HG03066 (cell line): ENCODE measurements at regions not wholly inside any gene's neighbourhood (a gene's known extent, or its start where the extent isn't known, plus 50 kb on each side); places are given as distances from the start of the nearest gene placed in this dataset.
"Not testable (repeated sequence)": the region's sequence is repeated elsewhere in the genome, so short reads cannot be mapped to it uniquely, and the experiment has no call there.

Experiments
- ATAC-seq: cut with Tn5 transposase; IDR thresholded peaks from one replicate; pipeline ENCODE4 v1.9.1; 2021; ENCODE audit warnings: low read depth; ENCODE audit not compliant: unreplicated experiment

DNA sequence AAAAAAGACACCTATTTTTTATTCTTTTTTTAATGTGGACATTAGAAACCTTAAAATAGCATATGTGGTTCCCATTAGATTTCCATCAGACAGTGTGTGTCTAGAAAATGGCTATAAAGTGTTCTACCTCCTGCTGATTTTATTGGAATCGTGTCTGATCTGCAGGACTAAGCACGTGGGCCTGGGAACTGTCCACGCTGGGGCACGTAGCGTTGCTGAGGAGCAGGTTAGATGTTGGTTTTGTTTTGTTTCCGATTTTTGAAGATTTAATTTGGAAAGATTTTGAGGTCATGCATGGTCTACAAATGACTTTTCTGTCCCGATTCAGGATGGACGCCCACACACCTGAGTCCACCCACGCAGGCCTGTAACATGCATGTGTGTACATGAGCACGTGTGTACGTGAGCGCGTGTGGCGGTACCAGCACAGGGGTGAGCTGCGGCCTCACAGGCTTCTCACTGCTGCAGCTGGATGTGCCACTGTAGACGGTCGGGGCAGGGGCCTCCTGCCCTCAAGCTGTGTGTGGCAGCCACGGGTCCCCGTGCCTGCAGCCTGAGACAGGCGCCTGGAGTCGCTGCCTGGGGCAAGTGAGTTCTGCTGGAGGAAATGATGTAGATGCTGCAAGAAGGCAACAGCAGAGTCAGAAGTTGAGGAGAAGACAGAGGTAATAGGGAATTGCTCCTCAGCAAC, 99.7 kb upstream of the CTDP1 start:
- ATAC-seq, result no peak

DNA sequence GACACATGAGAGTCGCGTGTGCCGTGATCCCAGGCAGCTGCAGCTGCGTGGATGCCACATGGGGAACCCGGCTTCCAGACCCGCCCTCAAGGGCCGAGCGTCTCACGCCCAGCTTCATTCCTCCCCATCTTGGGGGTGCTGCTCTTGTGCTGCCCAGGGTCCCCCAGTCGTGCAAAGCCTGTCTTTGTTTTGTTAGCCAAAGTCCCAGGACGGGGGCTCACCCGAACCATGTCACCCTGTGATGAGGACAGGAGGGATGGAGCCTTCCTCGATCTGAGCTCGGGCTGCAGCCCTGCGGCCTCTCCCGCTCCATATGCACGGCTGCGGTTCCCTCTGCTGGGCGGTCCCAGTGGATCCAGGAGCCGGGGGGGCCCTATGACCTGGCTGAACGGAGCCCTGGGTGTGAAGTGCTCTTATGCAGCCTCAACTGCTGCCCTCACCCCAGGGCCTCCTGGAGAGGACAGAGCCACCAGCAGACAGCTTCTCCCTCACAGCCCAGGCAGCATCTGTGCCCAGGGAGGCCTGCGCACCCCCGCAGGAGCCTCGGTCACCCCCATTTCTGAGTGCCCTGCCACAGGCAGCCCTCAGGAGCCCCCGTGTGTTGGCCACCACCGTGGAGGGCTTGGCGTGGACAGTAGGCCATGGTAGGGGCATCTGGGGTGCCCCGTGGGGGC, 99.0 kb upstream of the CTDP1 start:
- ATAC-seq, result no peak

DNA sequence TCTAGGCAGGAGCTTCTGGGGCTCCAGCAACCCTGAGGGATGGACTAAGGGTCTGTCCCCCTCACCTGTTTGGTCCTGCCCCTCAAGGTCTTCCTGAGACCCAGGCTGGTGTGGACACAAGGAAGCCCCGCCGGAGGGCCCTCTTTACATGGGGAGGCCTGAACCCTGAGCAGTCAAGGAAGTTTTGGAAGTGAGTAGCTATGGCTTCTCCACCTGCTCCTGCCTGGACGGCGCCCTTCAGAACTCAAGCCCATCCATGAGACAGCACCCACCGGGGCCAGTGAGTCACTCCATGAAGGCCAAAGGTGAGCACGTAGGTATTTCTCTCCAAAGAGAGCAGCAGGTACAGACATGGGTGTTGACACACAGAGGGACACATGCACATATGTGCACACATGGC, 98.2 kb upstream of the CTDP1 start:
- ATAC-seq, result no peak

DNA sequence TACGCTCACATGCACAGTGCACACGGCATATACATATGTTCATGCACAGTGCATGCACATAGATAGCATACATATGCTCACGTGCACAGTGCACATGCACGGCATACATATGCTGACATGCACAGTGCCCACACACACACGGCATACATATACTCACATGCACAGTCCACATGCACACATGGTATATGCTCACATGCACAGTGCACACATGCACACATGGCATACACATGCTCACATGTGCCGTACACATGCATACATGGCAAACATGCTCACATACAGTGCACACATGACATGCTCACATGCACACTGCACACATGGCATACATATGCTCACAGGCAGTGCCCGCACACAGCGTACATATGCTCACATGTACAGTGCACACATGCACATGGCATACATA, 97.7 kb upstream of the CTDP1 start:
- ATAC-seq, result no peak

DNA sequence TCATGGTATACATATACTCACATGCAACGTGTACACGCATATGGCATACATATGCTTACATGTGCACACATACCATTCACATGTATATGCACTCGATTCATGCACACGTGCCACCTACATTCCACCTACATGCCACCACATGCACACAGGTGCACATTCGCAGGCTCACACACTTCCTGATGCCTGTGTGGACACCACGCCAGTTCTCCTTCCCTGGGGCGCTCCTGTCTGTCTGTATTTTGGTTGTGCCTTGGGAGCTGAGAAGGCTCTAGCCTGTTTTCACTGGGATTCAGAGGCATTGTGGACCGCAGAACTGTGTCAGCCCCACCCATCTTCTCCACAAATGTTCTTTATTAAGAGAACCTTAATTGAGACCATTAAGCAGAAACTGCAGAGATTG, 96.6 kb upstream of the CTDP1 start:
- no peak for ATAC-seq

DNA sequence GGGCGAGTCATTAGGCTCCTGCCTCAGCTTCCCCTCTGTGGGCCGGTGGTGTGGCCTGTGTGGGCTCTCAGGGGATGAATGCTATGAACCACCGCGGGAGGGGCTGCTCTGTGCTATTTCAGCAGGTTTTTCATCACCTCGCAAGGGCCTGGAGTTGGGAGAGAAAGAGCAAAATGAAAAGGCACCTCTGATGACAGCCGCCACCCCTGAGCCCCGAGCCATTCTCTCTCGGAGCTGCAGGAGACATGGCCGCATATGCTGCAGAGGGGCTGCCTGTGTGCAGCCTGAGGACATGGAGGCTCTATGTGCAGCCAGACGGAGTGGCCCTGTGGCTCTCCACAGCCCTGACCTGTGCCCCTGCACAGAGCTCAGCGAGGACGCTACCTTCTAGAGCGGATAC, 96.2 kb upstream of the CTDP1 start:
- ATAC-seq, result no peak

DNA sequence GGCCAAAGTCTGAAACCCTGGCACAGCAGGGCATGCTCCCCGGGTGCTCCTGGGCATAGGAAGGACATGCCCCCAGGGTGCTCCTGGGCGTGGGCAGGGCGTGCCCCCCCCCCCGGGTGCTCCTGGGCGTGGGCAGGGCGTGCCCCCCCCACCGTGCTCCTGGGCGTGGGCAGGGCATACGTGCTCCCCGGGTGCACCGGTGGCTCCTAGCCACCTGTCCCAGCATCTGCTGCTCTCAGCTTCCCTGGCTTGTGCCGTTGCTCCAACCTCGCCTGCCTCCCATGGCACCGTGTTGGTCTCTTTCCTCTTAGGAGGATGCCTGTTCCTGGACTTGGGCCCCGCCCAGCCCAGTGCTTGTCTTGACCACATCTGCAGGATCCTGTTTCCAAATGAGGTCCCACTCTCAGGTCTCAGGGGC, 95.6 kb upstream of the CTDP1 start:
- ATAC-seq, result no peak

DNA sequence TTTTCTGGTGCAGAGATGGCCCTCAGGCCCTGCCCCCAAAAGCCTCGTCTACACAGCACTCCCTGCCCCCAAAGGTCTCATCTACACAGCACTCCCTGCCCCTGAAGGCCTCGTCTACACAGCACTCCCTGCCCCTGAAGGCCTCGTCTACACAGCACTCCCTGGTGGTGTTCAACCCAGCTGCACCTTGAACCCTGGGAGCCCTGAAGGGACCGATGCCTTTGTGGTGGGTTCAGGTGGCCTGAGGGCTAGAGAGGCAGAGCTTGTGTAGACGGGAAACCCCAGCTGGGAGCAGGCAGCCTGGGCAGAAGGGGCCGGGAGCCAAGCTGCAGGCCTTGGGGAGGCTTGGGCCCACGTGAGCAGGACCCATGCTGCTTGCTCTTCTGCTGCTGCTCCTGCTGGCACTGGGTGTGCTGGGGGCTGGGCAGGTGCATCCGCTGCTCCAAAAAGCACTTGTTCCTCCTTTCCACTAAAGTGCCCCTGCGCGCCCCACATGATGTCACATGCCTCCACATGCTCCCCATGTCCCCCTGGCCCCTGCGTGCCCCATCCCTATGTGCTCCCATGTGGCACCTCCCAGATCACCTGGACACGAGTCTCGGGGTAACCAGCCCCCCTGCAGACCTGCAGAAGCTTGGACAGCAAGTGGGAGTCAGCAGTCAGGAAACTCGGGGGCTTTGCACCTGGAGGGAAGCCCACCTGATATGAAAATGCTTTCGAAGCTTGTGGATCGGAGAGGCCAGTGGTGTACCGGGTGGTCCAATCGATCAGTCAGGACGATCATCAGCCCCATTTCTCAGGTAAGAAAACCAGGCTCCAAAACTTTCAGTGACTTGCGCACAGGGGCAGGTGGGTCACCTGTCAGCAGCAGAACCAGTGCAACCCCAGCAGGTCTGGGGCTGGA, 94.9 kb upstream of the CTDP1 start:
- no peak for ATAC-seq

DNA sequence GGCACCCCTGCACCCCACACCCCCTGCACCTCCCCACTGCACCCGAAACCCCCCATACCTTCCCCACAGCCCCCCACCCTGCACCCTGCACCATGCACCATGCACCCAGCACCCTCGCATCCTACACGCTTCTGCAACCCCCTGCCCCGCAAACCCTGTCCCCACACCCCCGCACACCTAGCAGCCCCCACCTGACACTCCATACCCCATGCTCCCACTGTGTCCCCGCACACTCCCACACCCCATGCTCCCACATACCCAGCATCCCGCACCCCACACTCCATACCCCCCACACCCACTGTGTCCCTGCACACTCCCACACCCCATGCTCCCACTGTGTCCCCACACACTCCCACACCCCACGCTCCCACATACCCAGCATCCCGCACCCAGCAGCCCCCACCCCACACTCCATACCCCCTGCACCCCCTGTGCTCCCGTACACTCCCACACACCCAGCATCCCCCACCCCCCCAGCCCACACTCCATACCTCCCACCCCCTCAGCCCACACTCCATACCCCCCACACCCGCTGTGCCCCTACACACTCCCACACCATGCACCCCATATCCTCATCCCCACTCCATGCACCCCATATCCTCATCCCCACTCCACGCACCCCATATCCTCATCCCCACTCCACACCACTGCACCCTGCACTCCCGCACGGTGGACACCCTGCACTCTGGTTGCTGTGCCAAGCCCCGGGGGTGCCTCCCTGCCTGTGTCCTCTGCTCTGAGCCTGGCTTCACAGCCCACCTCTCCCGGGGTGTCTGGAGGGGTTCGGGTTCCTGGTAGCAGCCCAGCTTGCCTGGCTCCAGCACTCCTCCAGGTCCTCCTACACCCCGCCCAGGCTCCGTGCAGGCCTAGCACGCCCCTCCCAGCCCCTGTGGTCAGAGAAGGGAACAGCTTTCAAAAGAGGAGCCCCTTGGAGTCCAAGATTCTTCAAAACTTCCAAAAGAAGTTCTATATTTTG, 93.9 kb upstream of the CTDP1 start:
- ATAC-seq, result no peak

DNA sequence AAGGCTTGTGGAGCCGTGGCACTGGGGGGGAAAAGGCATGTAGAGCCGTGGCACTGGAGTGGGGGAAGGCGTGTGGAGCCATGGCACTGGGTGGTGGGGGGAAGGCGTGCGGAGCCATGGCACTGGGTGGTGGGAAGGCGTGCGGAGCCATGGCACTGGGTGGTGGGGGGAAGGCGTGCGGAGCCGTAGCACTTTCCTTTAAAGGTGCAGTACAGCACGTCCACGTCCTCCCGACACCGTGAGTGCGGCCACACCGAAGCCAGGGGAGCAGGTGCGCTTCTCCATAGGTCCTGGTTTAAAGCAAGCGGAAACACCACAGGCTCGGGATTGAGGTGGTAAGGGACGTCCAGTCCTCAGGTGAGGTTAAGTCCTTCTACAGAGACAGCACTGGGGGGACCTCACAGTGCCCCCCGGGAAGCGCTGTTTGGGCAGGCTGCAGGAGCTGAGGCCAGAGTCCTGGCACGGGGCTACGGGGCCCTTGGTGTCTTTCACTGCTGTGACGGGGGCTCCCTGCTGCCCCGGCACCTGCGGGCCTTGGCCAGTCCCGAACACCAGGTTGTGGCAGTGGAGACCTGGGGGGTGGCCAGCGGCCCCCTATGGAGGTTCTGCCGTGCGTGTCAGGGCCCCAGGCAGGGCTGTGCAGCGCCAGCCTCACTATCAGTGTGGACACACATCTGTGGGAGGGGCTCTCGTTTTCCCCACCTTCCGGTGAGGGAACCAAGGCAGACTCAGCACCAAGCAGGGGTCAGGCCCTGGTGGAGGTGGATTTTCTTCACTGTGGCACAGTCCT, 93.0 kb upstream of the CTDP1 start:
- no peak for ATAC-seq

DNA sequence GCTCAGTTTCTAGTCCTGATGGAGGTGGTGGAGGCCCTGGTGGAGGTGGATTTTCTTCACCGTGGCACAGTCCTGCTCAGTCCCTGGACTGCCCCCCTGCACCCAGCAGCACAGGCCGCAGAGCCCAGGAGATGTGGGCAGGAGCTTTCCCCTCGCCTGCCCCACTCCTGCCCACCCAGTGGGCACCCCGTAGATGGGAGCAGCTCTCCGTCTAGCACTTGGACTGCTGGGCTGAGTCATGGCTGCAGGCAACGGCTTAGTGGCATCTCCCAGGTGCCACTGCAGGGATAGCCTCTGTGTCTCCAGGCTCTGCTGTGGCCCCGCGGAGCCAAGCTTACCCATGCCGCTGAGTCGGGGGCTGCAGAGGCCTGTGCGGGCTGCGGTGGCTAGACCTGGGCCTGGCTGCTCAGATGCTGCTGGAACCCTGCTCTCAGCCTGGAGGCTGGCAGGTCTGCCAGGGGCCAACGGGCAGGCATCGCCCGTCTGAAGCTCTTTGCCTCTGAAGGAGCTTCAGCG, 92.3 kb upstream of the CTDP1 start:
- ATAC-seq, result no peak

DNA sequence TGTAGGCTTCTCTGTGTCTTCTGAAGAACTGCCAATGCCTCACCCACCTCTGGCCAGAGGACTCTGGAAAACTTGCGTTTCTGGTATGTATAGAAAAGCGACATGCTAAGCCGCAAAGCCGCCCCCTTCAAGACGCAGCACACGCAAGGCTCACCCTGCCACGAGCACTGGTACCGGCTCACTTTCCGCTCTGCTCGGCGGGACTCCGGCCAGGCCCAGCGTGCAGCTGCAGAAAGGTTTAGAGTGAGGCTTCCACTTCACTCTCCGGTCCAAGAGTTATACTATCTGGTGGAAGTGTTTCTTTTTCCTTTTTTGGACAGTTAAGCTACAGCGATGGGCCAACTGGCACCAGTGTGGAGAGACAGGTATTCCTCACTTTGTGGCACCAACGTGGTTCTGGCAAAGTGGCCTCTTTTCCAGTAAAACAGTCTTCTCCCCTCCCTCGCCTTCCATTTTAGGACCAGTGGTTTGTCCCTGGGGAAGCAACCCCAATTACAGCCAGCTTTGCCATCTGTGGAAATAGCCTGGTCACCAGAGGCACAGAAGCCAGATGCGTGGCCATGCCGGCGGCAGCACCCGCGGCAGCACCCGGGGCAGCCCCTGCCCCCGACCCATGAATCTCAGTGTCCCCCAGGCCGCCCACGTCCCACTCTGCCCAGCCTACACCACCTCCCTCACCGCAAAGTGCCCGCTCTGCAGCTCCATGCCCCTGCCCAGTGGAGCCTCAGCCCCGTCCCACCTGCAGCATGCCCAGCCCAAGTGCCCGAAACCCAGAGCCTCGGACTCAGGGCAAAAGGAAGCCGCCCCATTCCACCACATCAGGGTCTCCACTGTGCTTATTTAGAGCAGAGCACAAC, 91.6 kb upstream of the CTDP1 start:
- ATAC-seq, result no peak

DNA sequence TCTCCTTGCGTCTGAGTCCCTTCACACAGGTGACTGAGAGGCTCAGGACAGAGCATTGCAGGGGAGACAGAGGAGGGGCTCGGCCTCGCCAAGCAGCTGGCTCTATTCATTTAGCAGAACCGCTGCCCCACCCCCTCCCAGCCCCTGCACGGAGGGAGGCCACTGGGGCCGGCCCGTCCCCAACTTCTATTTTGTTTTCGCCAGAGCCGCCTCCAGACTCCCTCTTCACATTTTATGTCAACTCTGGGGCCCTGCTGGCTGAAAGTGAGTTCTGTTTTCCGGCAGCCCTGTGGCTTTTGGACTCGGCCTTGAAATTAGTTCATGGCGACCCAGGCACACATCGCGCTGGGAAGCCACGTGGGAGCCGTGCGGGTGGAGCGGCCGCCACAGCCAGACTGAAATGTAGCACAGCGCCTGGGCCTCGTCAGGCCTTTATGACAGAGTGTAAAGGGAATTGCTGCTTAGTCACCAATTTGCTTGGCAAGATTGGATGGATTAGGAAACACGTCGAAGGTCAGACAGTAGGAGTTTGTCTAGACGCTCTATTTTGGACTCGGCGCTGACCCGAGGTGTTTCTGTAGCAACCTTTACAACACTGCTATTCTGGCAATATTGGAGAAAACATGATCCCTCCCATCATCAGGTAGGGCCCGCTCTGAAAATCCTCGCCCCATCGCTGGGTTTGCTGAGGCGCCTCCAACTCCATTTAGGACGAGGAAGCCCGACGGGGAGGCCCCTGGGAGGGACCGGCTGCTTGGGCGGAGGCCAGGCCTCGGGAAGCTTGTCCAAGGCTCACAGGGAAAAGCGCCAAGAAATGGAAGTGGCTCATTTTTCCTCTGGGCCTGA, 90.7 kb upstream of the CTDP1 start:
- ATAC-seq, result no peak

DNA sequence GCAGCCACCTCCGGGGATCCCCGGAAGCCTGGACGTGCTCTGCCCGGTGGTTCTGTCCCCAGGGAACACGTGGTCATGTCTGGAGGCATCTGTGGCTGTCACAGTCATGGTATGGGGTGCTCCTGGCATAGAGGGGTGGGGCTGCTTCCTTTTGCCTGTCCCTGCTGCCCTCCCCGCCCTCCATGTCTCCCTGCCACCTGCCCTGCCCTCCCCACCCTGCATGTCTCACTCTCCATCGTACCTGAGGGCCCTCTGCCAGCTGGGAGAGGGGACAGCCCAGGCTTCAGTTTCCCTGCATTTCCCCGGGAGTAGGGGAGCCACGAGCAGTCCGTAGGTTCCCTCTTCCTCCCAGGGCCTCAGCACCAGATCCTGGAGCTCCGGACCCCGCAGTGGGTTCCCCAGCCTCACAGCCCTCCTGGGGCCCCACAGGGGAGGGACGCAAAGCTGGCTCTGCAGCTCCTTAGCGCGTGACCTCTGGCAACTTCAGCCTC, 90.0 kb upstream of the CTDP1 start:
- no peak for ATAC-seq

DNA sequence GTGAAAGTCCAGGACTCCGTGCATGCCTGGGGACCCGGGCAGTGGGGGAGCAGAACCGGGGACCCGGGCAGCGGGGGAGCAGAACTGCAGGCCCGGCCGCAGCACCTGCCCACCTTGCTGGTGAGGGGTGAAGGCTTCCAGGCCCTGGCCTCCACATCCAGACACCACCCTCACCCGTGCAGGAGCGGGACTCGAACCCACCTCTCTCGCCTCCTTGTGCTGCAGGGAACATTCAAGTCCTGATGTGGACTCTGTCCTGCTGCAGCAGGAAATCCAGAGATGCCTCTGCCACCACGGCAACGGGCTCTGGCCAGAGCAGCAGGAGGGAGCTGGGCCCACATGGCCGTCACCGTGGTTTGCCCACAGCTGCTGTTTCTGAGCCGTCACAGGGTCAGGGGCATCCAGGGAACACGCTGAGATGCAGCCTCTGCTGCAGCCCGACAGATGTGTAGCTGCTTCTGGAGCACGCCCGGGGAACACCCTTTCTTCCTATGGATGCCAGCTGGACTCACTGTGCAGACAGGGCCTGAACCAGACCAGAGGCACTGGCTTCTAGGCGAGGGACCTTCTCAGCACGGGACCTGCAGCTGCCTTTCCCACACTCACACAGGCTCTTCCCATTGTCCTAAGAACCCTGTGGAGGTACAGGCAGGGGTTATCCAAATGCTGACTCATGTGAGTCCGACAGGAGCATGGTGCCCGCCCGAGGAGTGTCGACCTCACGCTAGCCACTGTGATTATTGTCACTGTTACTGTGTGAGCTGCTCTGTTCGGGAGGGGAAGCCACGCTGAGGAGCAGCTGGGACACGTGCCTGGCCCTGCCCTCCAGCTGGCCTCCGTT, 89.2 kb upstream of the CTDP1 start:
- no peak for ATAC-seq

DNA sequence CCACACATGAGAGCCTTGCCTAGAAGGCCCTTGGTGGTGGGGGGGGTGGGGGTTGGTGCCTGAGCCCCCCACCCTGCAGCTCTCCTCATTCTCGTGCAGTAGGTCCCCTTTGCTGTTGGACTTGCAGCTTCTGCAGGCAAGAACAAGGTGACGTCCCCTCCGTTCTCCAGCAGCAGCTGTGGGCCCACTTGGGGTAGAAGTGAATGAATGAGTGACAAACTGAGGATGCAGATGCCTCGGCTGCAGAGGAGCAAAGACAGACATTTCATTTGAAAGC, 88.6 kb upstream of the CTDP1 start:
- no peak for ATAC-seq

DNA sequence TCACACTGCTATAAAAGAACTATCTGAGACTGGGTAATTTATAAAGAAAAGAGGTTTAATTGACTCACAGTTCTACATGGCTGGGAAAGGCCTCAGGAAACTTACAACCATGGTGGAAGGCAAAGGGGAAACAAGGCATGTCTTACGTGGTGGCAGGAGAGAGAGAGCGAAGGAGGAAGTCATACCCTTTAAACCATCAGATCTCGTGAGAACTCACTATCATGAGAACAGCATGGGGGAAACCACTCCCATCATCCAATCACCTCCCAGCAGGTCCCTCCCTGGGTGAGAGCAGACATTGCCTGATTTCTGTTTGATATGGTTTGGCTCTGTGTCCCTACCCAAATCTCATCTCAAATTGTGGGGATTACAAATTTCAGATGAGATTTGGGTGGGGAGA, 86.9 kb upstream of the CTDP1 start:
- ATAC-seq, result not testable (repeated sequence)
